Endothelial cell of umbilical vein (primary cell): ENCODE measurements at regions not wholly inside any gene's neighbourhood (a gene's known extent, or its start where the extent isn't known, plus 50 kb on each side); places are given as distances from the start of the nearest gene placed in this dataset.

Experiments used
- BruUV-seq: library from RNA; stranded (reverse); fragments of 400-500 nt; replicated peaks from 2 replicates; lab custom pipeline; 2021; lab: Mats Ljungman, UMichigan
- CTCF ChIA-PET: fragments of 300-600, 350-600 bp; sonication (Branson Sonifier 250); formaldehyde crosslinking; loops from one replicate; lab custom pipeline; 2021; ENCODE audit warnings: antibody characterized with exemption, inconsistent platforms; lab: Charles Lee
- POLR2A ChIA-PET: fragments of 300-600, 350-600 bp; sonication (Branson Sonifier 250); formaldehyde crosslinking; loops from one replicate; lab custom pipeline; 2021; ENCODE audit warnings: antibody characterized with exemption, inconsistent platforms; lab: Charles Lee
- DNase-seq: peaks from one replicate; pipeline ENCODE4 v3.0.0-alpha.2; 2011; ENCODE audit warnings: low read depth, low spot score
- FAIRE-seq: peaks from 2 replicates; lab custom pipeline; 2011; peaks lifted over from hg19 to GRCh38; lab: Jason Lieb, UNC
- H2AFZ ChIP-seq: 2 replicates; pipeline ENCODE4 v1.6.0; 2012; ENCODE audit warnings: low read depth, low read length, control low read depth, inconsistent platforms
- H3K27ac ChIP-seq: 2 replicates; pipeline ENCODE4 v1.5.1; 2011; ENCODE audit warnings: low read depth, mild to moderate bottlenecking, control low read depth, low read length, moderate library complexity; ENCODE audit not compliant: insufficient read depth
- H3K27me3 ChIP-seq, 2 experiments: 2 replicates each; pipeline versions ENCODE4 v1.6.0 to v1.6.1; 2011; ENCODE audit warnings: low read length in 2 of 2, mixed read lengths in 1 of 2; ENCODE audit not compliant: control insufficient read depth in 2 of 2, insufficient read depth in 2 of 2
- H3K36me3 ChIP-seq, 2 experiments: 2 replicates in 1 of 2; 3 replicates in 1 of 2; pipeline ENCODE4 v1.5.1; 2011; ENCODE audit warnings: low read length in 2 of 2, mild to moderate bottlenecking in 1 of 2, moderate library complexity in 1 of 2; ENCODE audit not compliant: control insufficient read depth in 2 of 2, insufficient read depth in 2 of 2; ENCODE audit errors: extremely low read depth in 1 of 2
- H3K4me1 ChIP-seq: 3 replicates; pipeline ENCODE4 v1.5.1; 2011; ENCODE audit warnings: mild to moderate bottlenecking, low read length; ENCODE audit not compliant: control insufficient read depth, insufficient read depth; ENCODE audit errors: extremely low read depth
- H3K4me2 ChIP-seq: 2 replicates; pipeline ENCODE4 v1.6.1; 2011; ENCODE audit warnings: low read length, control low read depth, mixed read lengths; ENCODE audit not compliant: insufficient read depth
- H3K4me3 ChIP-seq, 3 experiments: fragments of 200-600 bp in 1 of 3; sonication (generic), shearing (Covaris generic) in 1 of 3; replicated peaks in 1 of 3; 2 replicates each; pipeline ENCODE4 v1.5.1; 2011 to 2016; ENCODE audit warnings: control low read depth in 3 of 3, low read length in 3 of 3, mild to moderate bottlenecking in 2 of 3, inconsistent platforms in 1 of 3, low read depth in 1 of 3, moderate library complexity in 1 of 3; ENCODE audit not compliant: insufficient read depth in 1 of 3
- H3K79me2 ChIP-seq: 2 replicates; pipeline ENCODE4 v1.6.0; 2012; ENCODE audit warnings: low read length, inconsistent platforms; ENCODE audit not compliant: control insufficient read depth, insufficient read depth
- H3K9ac ChIP-seq: replicated peaks from 2 replicates; pipeline ENCODE3; 2011; ENCODE audit warnings: low read length, control low read depth; ENCODE audit not compliant: insufficient read depth; ENCODE audit errors: extremely low read depth
- H3K9me1 ChIP-seq: replicated peaks from 3 replicates; pipeline ENCODE4 v1.6.0; 2011; ENCODE audit warnings: mild to moderate bottlenecking, low read length; ENCODE audit not compliant: control insufficient read depth, insufficient read depth; ENCODE audit errors: extremely low read depth
- H3K9me3 ChIP-seq: replicated peaks from 2 replicates; pipeline ENCODE4 v1.5.1; 2012; ENCODE audit warnings: low read length, inconsistent platforms; ENCODE audit not compliant: control insufficient read depth, insufficient read depth
- H4K20me1 ChIP-seq: replicated peaks from 2 replicates; pipeline ENCODE3; 2011; ENCODE audit warnings: mild to moderate bottlenecking, low read length; ENCODE audit not compliant: control insufficient read depth, insufficient read depth; ENCODE audit errors: extremely low read depth
- CTCF ChIP-seq, 2 donors: IDR thresholded peaks; 1 replicate in 1 of 2; 2 replicates in 1 of 2; pipeline ENCODE4 v1.5.1; 2011; ENCODE audit warnings: low read length in 2 of 2, mild to moderate bottlenecking in 2 of 2, moderate library complexity in 2 of 2, control low read depth in 1 of 2, inconsistent platforms in 1 of 2, low read depth in 1 of 2; ENCODE audit not compliant: insufficient read depth in 1 of 2; ENCODE audit errors: extremely low read depth in 1 of 2
- FOS ChIP-seq: IDR thresholded peaks from 2 replicates; pipeline ENCODE4 v1.6.1; 2011; ENCODE audit warnings: mild to moderate bottlenecking, low read length, moderate library complexity, borderline replicate concordance; ENCODE audit not compliant: insufficient read depth
- JUN ChIP-seq: IDR thresholded peaks from 2 replicates; pipeline ENCODE4 v1.6.1; 2011; ENCODE audit warnings: borderline replicate concordance, low read depth; ENCODE audit not compliant: insufficient read length, insufficient read depth
- MAX ChIP-seq: IDR thresholded peaks from 2 replicates; pipeline ENCODE4 v1.6.1; 2011; ENCODE audit not compliant: insufficient read depth, insufficient read length
- MYC ChIP-seq: IDR thresholded peaks from one replicate; pipeline ENCODE4 v1.6.1; 2011; ENCODE audit warnings: mild to moderate bottlenecking, low read depth, low read length
- dilution Hi-C: fragments of 300-500 bp; cut with MboI; formaldehyde crosslinking; loops from one replicate; pipeline ENCODE4 v1.15.0; 2019; ENCODE audit warnings: low sequenced_read_pairs; ENCODE audit not compliant: extremely low pct_ligation_motif_present
- intact Hi-C: fragments of 100-400 bp; cut with micrococcal nuclease; formaldehyde crosslinking; loops from one replicate; pipeline ENCODE4 v1.10.0; 2022

- intact Hi-C loops (no loop called here), dilution Hi-C loops (no loop called here)
- H2AFZ ChIP-seq: no peak overlapping the region
- no peaks in the 10 kb centered on the region for H3K4me1 ChIP-seq
- H3K9me3 ChIP-seq: no peaks in the 10 kb centered on the region
- no peak overlapping the region for H3K4me2 ChIP-seq
- no TSS peak for BruUV-seq
- TF ChIP-seq CTCF (IDR thresholded peaks at IDR 0.05; ENCODE audit: extremely low read depth in 1 of 2, insufficient read depth in 1 of 2, low read depth in 1 of 2, low read length in 2 of 2) (no peak), FOS (no peak), MAX (no peak), JUN (no peak)
- H4K20me1 ChIP-seq: no peaks in the 10 kb centered on the region
- H3K79me2 ChIP-seq: no peaks in the 10 kb centered on the region
- FAIRE-seq: no peak
- no peak overlapping the region for H3K27ac ChIP-seq
- no peaks in the 10 kb centered on the region for H3K9me1 ChIP-seq
- H3K4me3 ChIP-seq: no peak overlapping the region
- ChIA-PET POLR2A (no interaction called here), CTCF (no interaction called here)
- no peaks in the 10 kb centered on the region for H3K36me3 ChIP-seq
- no peak for DNase-seq
- no peak overlapping the region for H3K9ac ChIP-seq
- H3K27me3 ChIP-seq: no peaks in the 10 kb centered on the region
These were observed 957.8 kb downstream of the SLC4A3 start for GRCh38 chr2:220585241-220585640.

- H3K79me2 ChIP-seq: no peaks in the 10 kb centered on the region
- no peaks in the 10 kb centered on the region for H3K36me3 ChIP-seq
- H3K4me3 ChIP-seq: no peak overlapping the region
- dilution Hi-C loops: no loop called here
- no peaks in the 10 kb centered on the region for H3K4me1 ChIP-seq
- no peaks in the 10 kb centered on the region for H4K20me1 ChIP-seq
- no peak overlapping the region for H3K27ac ChIP-seq
- DNase-seq (no peak), FAIRE-seq (no peak)
- H3K9me3 ChIP-seq: no peaks in the 10 kb centered on the region
- no peak overlapping the region for H3K4me2 ChIP-seq
- intact Hi-C loops: no loop called here
- H3K27me3 ChIP-seq: no peaks in the 10 kb centered on the region
- ChIA-PET CTCF (no interaction called here), POLR2A (no interaction called here)
- no peak overlapping the region for H3K9ac ChIP-seq
- no TSS peak for BruUV-seq
- no peak for TF ChIP-seq MYC
- H2AFZ ChIP-seq: no peak overlapping the region
- H3K9me1 ChIP-seq: no peaks in the 10 kb centered on the region
These were observed 959.6 kb downstream of the SLC4A3 start for GRCh38 chr2:220586980-220587530.
